Uterus (tissue), 2 donors: ENCODE measurements at regions not wholly inside any gene's neighbourhood (a gene's known extent, or its start where the extent isn't known, plus 50 kb on each side); places are given as distances from the start of the nearest gene placed in this dataset.

Experiments used
- POLR2A ChIP-seq, 2 donors: fragments of 450-650 bp; IDR thresholded peaks; one replicate each; pipeline ENCODE4 v1.6.1; 2016; ENCODE audit warnings: antibody characterized with exemption in 2 of 2, mild to moderate bottlenecking in 1 of 2, moderate library complexity in 1 of 2
- TF ChIP-seq, protein P1 (sequence below), 4 experiments: fragments of 200-600 bp in 2 of 4; fragments of 450-650 bp in 2 of 4; sonication (generic) in 2 of 4; IDR thresholded peaks; one replicate each; pipeline ENCODE4 v1.5.1; 2016 to 2019; ENCODE audit warnings: antibody characterized with exemption in 4 of 4, mild to moderate bottlenecking in 2 of 4, moderate library complexity in 1 of 4

DNA sequence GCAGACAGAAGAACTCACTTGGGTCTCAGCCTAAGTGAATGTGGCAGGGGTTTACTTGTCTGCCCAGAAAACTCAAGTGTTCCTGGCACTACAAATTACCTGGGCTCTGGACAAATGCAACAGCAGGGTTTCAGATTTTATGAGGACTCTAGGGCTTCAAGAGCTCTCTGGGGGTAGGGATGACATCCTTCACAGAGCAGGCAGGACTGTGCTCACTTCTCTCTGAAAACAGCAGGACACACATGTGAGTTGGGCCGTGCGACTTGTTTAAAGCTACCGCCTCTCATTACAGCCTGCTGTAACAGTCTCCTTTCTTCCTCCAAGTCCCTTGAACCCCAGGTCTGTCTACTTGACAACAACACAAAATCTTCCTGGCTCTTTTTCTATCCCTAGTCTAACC lies 212.6 kb downstream of the EN1 start:
- TF ChIP-seq, protein P1, sequence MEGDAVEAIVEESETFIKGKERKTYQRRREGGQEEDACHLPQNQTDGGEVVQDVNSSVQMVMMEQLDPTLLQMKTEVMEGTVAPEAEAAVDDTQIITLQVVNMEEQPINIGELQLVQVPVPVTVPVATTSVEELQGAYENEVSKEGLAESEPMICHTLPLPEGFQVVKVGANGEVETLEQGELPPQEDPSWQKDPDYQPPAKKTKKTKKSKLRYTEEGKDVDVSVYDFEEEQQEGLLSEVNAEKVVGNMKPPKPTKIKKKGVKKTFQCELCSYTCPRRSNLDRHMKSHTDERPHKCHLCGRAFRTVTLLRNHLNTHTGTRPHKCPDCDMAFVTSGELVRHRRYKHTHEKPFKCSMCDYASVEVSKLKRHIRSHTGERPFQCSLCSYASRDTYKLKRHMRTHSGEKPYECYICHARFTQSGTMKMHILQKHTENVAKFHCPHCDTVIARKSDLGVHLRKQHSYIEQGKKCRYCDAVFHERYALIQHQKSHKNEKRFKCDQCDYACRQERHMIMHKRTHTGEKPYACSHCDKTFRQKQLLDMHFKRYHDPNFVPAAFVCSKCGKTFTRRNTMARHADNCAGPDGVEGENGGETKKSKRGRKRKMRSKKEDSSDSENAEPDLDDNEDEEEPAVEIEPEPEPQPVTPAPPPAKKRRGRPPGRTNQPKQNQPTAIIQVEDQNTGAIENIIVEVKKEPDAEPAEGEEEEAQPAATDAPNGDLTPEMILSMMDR (IDR thresholded peaks at IDR 0.05): no peak
- no peak for TF ChIP-seq POLR2A (IDR thresholded peaks at IDR 0.05)
